Common myeloid progenitor, CD34-positive (primary cell): ENCODE measurements at regions not wholly inside any gene's neighbourhood (a gene's known extent, or its start where the extent isn't known, plus 50 kb on each side); places are given as distances from the start of the nearest gene placed in this dataset.

ENCODE experiments used
- CTCF ChIA-PET: fragments of 350-600 bp; sonication (Branson Sonifier 250); formaldehyde crosslinking; loops from one replicate; lab custom pipeline; 2021; ENCODE audit warnings: antibody characterized with exemption; lab: Charles Lee
- POLR2A ChIA-PET: fragments of 350-600 bp; sonication (Branson Sonifier 250); formaldehyde crosslinking; loops from one replicate; lab custom pipeline; 2021; ENCODE audit warnings: antibody characterized with exemption; lab: Charles Lee
- DNase-seq, 3 donors: peaks; one replicate each; pipeline versions ENCODE4 v3.0.0 to v3.0.0-alpha.2; 2013
- H3K27ac ChIP-seq, 2 experiments: 1 replicate in 1 of 2; 2 replicates in 1 of 2; pipeline ENCODE4 v1.7.0; 2013; ENCODE audit warnings: inconsistent platforms in 2 of 2, low read length in 2 of 2, mild to moderate bottlenecking in 2 of 2, low read depth in 1 of 2, moderate library complexity in 1 of 2; ENCODE audit not compliant: severe bottlenecking in 2 of 2, insufficient read depth in 1 of 2, poor library complexity in 1 of 2
- H3K27me3 ChIP-seq, 5 experiments: replicated peaks in 2 of 5; 1 replicate in 3 of 5; 2 replicates in 2 of 5; pipeline versions ENCODE4 v1.6.1 to v1.7.0; 2013; ENCODE audit warnings: low read length in 4 of 5, mild to moderate bottlenecking in 2 of 5, moderate library complexity in 2 of 5, inconsistent platforms in 1 of 5; ENCODE audit not compliant: insufficient read depth in 5 of 5, control insufficient read depth in 4 of 5
- H3K36me3 ChIP-seq, 4 experiments: 1 replicate in 2 of 4; 2 replicates in 2 of 4; pipeline versions ENCODE4 v1.6.1 to v1.7.0; 2013; ENCODE audit warnings: low read length in 3 of 4, control low read depth in 1 of 4, mild to moderate bottlenecking in 1 of 4; ENCODE audit not compliant: control insufficient read depth in 4 of 4, insufficient read depth in 4 of 4
- H3K4me1 ChIP-seq, 4 experiments: 1 replicate in 3 of 4; 2 replicates in 1 of 4; pipeline versions ENCODE4 v1.6.1 to v1.7.1; 2013; ENCODE audit warnings: low read length in 3 of 4, mild to moderate bottlenecking in 3 of 4, control low read depth in 1 of 4, inconsistent platforms in 1 of 4, moderate library complexity in 1 of 4; ENCODE audit not compliant: control insufficient read depth in 4 of 4, insufficient read depth in 4 of 4; ENCODE audit errors: control extremely low read depth in 1 of 4
- H3K4me3 ChIP-seq, 7 experiments: 1 replicate in 4 of 7; 2 replicates in 3 of 7; pipeline versions ENCODE4 v1.5.1 to v1.7.0; 2013; ENCODE audit warnings: mild to moderate bottlenecking in 7 of 7, low read length in 6 of 7, moderate library complexity in 6 of 7, inconsistent platforms in 2 of 7, low read depth in 2 of 7, control low read depth in 1 of 7; ENCODE audit not compliant: insufficient read depth in 4 of 7, control insufficient read depth in 1 of 7; ENCODE audit errors: extremely low read depth in 1 of 7
- H3K9me3 ChIP-seq, 5 experiments: 1 replicate in 4 of 5; 2 replicates in 1 of 5; pipeline versions ENCODE4 v1.6.1 to v1.7.1; 2013; ENCODE audit warnings: low read length in 4 of 5, mild to moderate bottlenecking in 2 of 5, inconsistent platforms in 1 of 5, low read depth in 1 of 5, moderate library complexity in 1 of 5; ENCODE audit not compliant: control insufficient read depth in 4 of 5, insufficient read depth in 2 of 5; ENCODE audit errors: control extremely low read depth in 1 of 5
- WGBS: methylation state at CpG from one replicate; pipeline ENCODE4 v1.1.5; 2013; ENCODE audit not compliant: insufficient coverage; 5-methylcytosine and 5-hydroxymethylcytosine counted together

- DNase-seq: no peak
- peaks cover 0 to 77% (median 15%) of the 10 kb centered on the region in 5 experiments for H3K27me3 ChIP-seq
- ChIA-PET POLR2A (no interaction called here), CTCF (no interaction called here)
- 88% methylated on average over 9 of the region's 12 CpGs for WGBS
- no peak overlapping the region for H3K27ac ChIP-seq
- no peaks in the 10 kb centered on the region for H3K4me1 ChIP-seq
- H3K4me3 ChIP-seq: no peak overlapping the region
- no peaks in the 10 kb centered on the region for H3K9me3 ChIP-seq
- no peaks in the 10 kb centered on the region for H3K36me3 ChIP-seq
Observed at GRCh38 chr17:79487149-79487548, 123.7 kb downstream of the RBFOX3 start.

GRCh38 chr17:79485991-79486390 is 124.9 kb downstream of the RBFOX3 start:
- 48% methylated on average over 13 of the region's 17 CpGs for WGBS
- no peak for DNase-seq
- CTCF ChIA-PET: no interaction called here
- no peak overlapping the region for H3K27ac ChIP-seq
- H3K4me1 ChIP-seq: no peaks in the 10 kb centered on the region
- no peaks in the 10 kb centered on the region for H3K36me3 ChIP-seq
- POLR2A ChIA-PET: no interaction called here
- H3K9me3 ChIP-seq: no peaks in the 10 kb centered on the region
- peaks cover 0 to 89% (median 16%) of the 10 kb centered on the region in 5 experiments for H3K27me3 ChIP-seq
- H3K4me3 ChIP-seq: no peak overlapping the region

GRCh38 chr17:79485419-79485985 is 125.3 kb downstream of the RBFOX3 start:
- Histone ChIP-seq H3K36me3 (no peaks in the 10 kb centered on the region), H3K27ac (no peak overlapping the region), H3K4me1 (no peaks in the 10 kb centered on the region), H3K4me3 (no peak overlapping the region), H3K9me3 (no peaks in the 10 kb centered on the region), H3K27me3 (peaks cover 0 to 91% (median 16%) of the 10 kb centered on the region in 5 experiments)
- POLR2A ChIA-PET: interaction anchor here (0.7 kb wide), 1 partner anchor 8 kb away, joined by 3 read pairs; no protein-coding TSS in a partner anchor
- CTCF ChIA-PET: no interaction called here
- WGBS: 28% methylated on average over 22 of the region's 22 CpGs
- no peak for DNase-seq

- Histone ChIP-seq H3K36me3 (no peaks in the 10 kb centered on the region), H3K27ac (no peak overlapping the region), H3K9me3 (no peaks in the 10 kb centered on the region), H3K4me3 (no peak overlapping the region), H3K27me3 (peaks cover 0 to 95% (median 16%) of the 10 kb centered on the region in 5 experiments), H3K4me1 (no peaks in the 10 kb centered on the region)
- WGBS: 46% methylated on average over 5 of the region's 11 CpGs
- ChIA-PET CTCF (no interaction called here), POLR2A (interaction anchor here (0.7 kb wide), 1 partner anchor 9 kb away, joined by 3 read pairs; no protein-coding TSS in a partner anchor)
- DNase-seq: no peak
Observed at GRCh38 chr17:79484600-79485418, 126.0 kb downstream of the RBFOX3 start.

- Histone ChIP-seq H3K36me3 (no peaks in the 10 kb centered on the region), H3K27me3 (peaks cover 0 to 96% (median 16%) of the 10 kb centered on the region in 5 experiments), H3K9me3 (no peaks in the 10 kb centered on the region), H3K27ac (no peak overlapping the region), H3K4me3 (no peak overlapping the region), H3K4me1 (no peaks in the 10 kb centered on the region)
- DNase-seq: no peak
- ChIA-PET POLR2A (no interaction called here), CTCF (no interaction called here)
- 40% methylated on average over 1 of the region's 5 CpGs for WGBS
Observed at GRCh38 chr17:79483842-79484241, 127.0 kb downstream of the RBFOX3 start.

- CTCF ChIA-PET: no interaction called here
- H3K4me3 ChIP-seq: no peak overlapping the region
- no peaks in the 10 kb centered on the region for H3K4me1 ChIP-seq
- POLR2A ChIA-PET: no interaction called here
- H3K36me3 ChIP-seq: no peaks in the 10 kb centered on the region
- H3K27ac ChIP-seq: no peak overlapping the region
- WGBS: 15% methylated on average over 10 of the region's 17 CpGs
- DNase-seq: no peak
- H3K9me3 ChIP-seq: no peaks in the 10 kb centered on the region
- peaks cover 0 to 96% (median 16%) of the 10 kb centered on the region in 5 experiments for H3K27me3 ChIP-seq
Observed at GRCh38 chr17:79482727-79483521, 127.9 kb downstream of the RBFOX3 start.
